HG02973 (cell line): ENCODE measurements at regions not wholly inside any gene's neighbourhood (a gene's known extent, or its start where the extent isn't known, plus 50 kb on each side); places are given as distances from the start of the nearest gene placed in this dataset.
"Not testable (repeated sequence)": the region's sequence is repeated elsewhere in the genome, so short reads cannot be mapped to it uniquely, and the experiment has no call there.

ENCODE experiments used
- ATAC-seq: cut with Tn5 transposase; IDR thresholded peaks from one replicate; pipeline ENCODE4 v1.9.1; 2021; ENCODE audit warnings: moderate library complexity; ENCODE audit not compliant: unreplicated experiment

GRCh38 chr14:52124791-52125684 is 56.2 kb upstream of the NID2 start:
- no peak for ATAC-seq

GRCh38 chr14:52122163-52122562 is 53.3 kb upstream of the NID2 start:
- not testable (repeated sequence) for ATAC-seq

- ATAC-seq: no peak
These were observed 52.6 kb upstream of the NID2 start for GRCh38 chr14:52121441-52121840.

- ATAC-seq: no peak
These were observed 50.2 kb upstream of the NID2 start for GRCh38 chr14:52119030-52119429.
